ENCODE measurements at regions not wholly inside any gene's neighbourhood (a gene's known extent, or its start where the extent isn't known, plus 50 kb on each side); places are given as distances from the start of the nearest gene placed in this dataset.

DNA sequence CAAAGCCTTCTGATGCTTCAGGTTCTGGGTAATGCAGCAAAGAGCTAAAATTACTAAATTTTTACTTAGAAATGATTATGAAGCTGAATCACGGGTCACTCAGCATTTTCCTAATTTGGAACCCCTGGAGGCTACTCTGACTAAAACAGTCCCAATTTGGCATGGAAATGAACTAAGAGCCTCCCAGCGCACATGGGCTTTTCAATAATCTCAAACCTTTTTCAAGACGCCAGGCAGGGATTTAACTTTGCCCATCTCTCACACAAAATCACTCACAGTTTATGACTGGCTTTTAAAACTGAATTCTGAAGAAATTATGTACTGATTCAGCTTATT, 68.3 kb downstream of the LLPH start:
- TF ChIP-seq CTCF (IDR thresholded peaks at IDR 0.05) (no peak), POLR2A (IDR thresholded peaks at IDR 0.05) (no peak), EP300 (IDR thresholded peaks at IDR 0.05) (no peak)
